A673 (cell line): ENCODE measurements at regions not wholly inside any gene's neighbourhood (a gene's known extent, or its start where the extent isn't known, plus 50 kb on each side); places are given as distances from the start of the nearest gene placed in this dataset.

Experiments used
- BruUV-seq: library from RNA; stranded (reverse); fragments of 400-500 nt; replicated peaks from 2 replicates; lab custom pipeline; 2021; lab: Mats Ljungman, UMichigan
- CTCF ChIA-PET: fragments of 300-600 bp; sonication (Branson Sonifier 250); formaldehyde crosslinking; loops from one replicate; lab custom pipeline; 2022; ENCODE audit warnings: antibody characterized with exemption; lab: Charles Lee
- POLR2A ChIA-PET: fragments of 300-600 bp; sonication (Branson Sonifier 250); formaldehyde crosslinking; loops from one replicate; lab custom pipeline; 2022; ENCODE audit warnings: antibody characterized with exemption; ENCODE audit not compliant: low non-redundant PET; lab: Charles Lee
- DNase-seq: peaks from one replicate; pipeline ENCODE4 v3.0.0-alpha.2; 2015; ENCODE audit warnings: low spot score
- H3K27ac ChIP-seq: fragments of 200-600 bp; sonication (generic); 2 replicates; pipeline ENCODE4 v1.5.1; 2016; ENCODE audit warnings: mixed run types, low read depth, mild to moderate bottlenecking, mixed read lengths, antibody characterized with exemption, low read length; ENCODE audit not compliant: poor library complexity, severe bottlenecking
- H3K27me3 ChIP-seq: fragments of 200-600 bp; sonication (generic); replicated peaks from 2 replicates; pipeline ENCODE4 v1.6.1; 2017; ENCODE audit warnings: mixed run types, low read depth, mild to moderate bottlenecking, mixed read lengths, antibody characterized with exemption, low read length; ENCODE audit not compliant: insufficient read depth, poor library complexity
- H3K36me3 ChIP-seq: fragments of 200-600 bp; sonication (generic); 2 replicates; pipeline ENCODE4 v1.6.1; 2016; ENCODE audit warnings: mixed run types, mild to moderate bottlenecking, mixed read lengths, antibody characterized with exemption, low read length; ENCODE audit not compliant: insufficient read depth, poor library complexity, severe bottlenecking
- H3K4me1 ChIP-seq: fragments of 200-600 bp; sonication (generic); 2 replicates; pipeline ENCODE4 v1.6.1; 2017; ENCODE audit warnings: mixed run types, mild to moderate bottlenecking, mixed read lengths, antibody characterized with exemption, low read length; ENCODE audit not compliant: insufficient read depth, poor library complexity, severe bottlenecking
- H3K4me3 ChIP-seq: fragments of 200-600 bp; sonication (generic); 2 replicates; pipeline ENCODE4 v1.5.1; 2016; ENCODE audit warnings: low read depth, mixed run types, mild to moderate bottlenecking, mixed read lengths, low read length; ENCODE audit not compliant: poor library complexity, severe bottlenecking
- H3K9me3 ChIP-seq: fragments of 200-600 bp; sonication (generic); 2 replicates; pipeline ENCODE4 v1.6.1; 2016; ENCODE audit warnings: mixed run types, low read depth, mild to moderate bottlenecking, mixed read lengths, antibody characterized with exemption, low read length; ENCODE audit not compliant: poor library complexity, severe bottlenecking
- CTCF ChIP-seq: fragments of 300-800, 200-600 bp; sonication (generic); conservative IDR thresholded peaks from 2 replicates; pipeline ENCODE4 v1.5.1; 2017; ENCODE audit warnings: low read depth, mild to moderate bottlenecking, antibody characterized with exemption, low read length, moderate library complexity, mixed read lengths
- EZH2 ChIP-seq: fragments of 200-600 bp; sonication (generic); IDR thresholded peaks from 2 replicates; pipeline ENCODE4 v1.6.1; 2017; ENCODE audit warnings: borderline replicate concordance, low read depth, mild to moderate bottlenecking, mixed read lengths, antibody characterized with exemption, low read length; ENCODE audit not compliant: poor library complexity, severe bottlenecking
- intact Hi-C: fragments of 100-400 bp; cut with micrococcal nuclease; formaldehyde crosslinking; loops from one replicate; pipeline ENCODE4 v1.10.0; 2022; ENCODE audit not compliant: unreplicated experiment

DNA sequence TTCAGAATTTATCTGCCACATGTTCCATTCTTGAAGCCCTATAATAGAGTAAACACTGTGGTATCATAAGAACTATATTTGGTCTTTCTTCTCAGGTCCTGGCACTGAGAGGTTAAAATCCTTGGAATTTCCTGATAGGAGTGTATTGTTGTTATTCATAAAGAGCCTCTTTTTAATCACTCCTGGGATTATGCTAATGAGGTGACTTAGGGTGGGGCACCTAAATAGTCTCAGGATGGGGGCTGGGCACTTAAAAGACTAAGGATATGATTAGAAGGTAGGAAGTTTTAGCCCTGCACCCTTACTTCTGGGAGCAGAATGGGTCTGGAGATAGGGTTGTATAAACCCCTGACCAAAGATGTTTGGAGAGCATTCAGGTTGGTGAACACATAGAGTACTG is 755.2 kb upstream of the TENM4 start:
- no TSS peak for BruUV-seq
- DNase-seq, result no peak
- POLR2A ChIA-PET, result no interaction called here
- H3K9me3 ChIP-seq, result no peaks in the 10 kb centered on the region
- no peak overlapping the region for H3K4me3 ChIP-seq
- H3K4me1 ChIP-seq, result no peaks in the 10 kb centered on the region
- H3K36me3 ChIP-seq, result no peaks in the 10 kb centered on the region
- no peaks in the 10 kb centered on the region for H3K27me3 ChIP-seq
- intact Hi-C loops, result no loop called here
- no peak overlapping the region for H3K27ac ChIP-seq
- CTCF ChIA-PET, result no interaction called here
- no peak for TF ChIP-seq CTCF
- no peak for TF ChIP-seq EZH2

DNA sequence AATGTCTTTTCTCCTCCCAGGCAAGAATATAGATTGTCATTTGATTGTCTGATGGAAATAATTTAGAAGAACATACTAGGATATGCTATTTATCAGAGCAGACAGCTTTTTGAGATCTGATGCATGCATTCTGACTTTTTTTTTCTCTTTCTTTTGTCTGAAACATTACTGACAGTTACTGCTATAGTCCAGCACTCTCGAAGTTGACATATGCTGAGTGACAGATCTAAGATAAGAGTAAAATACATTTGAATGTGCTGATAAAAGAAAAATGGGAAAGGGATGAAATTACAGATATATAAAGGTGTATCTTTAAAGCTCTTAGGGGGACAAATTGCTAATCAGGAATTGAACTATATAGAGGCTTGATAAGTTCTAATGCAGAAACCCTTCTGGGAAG is 753.8 kb upstream of the TENM4 start:
- Histone ChIP-seq H3K27me3 (no peaks in the 10 kb centered on the region), H3K4me3 (no peak overlapping the region), H3K27ac (no peak overlapping the region), H3K9me3 (no peaks in the 10 kb centered on the region), H3K4me1 (no peaks in the 10 kb centered on the region), H3K36me3 (no peaks in the 10 kb centered on the region)
- ChIA-PET CTCF (no interaction called here), POLR2A (no interaction called here)
- no TSS peak for BruUV-seq
- DNase-seq, result no peak
- TF ChIP-seq EZH2 (no peak), CTCF (no peak)
- intact Hi-C loops, result no loop called here

DNA sequence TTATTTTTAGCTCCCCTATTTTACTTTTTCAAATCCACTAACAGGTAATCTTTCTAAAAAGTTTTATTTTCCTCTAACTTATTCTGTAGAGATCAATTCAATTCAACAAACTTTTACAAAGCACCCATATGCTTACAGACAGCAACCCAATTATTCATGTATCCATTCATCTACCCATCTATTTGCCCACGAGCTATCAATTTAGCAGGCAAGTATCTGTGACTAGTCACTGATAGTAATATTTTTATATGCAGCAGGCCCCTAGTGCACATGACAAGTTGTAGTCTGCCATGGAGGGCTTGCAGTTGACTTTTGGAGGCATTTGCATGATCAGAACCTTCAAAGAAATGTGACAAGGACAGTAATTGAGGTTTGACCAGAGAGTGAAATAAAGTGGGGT is 753.2 kb upstream of the TENM4 start:
- TF ChIP-seq CTCF (no peak), EZH2 (no peak)
- no TSS peak for BruUV-seq
- CTCF ChIA-PET, result no interaction called here
- DNase-seq, result no peak
- no peak overlapping the region for H3K27ac ChIP-seq
- H3K4me1 ChIP-seq, result no peaks in the 10 kb centered on the region
- POLR2A ChIA-PET, result no interaction called here
- no peaks in the 10 kb centered on the region for H3K36me3 ChIP-seq
- intact Hi-C loops, result no loop called here
- no peak overlapping the region for H3K4me3 ChIP-seq
- no peaks in the 10 kb centered on the region for H3K9me3 ChIP-seq
- H3K27me3 ChIP-seq, result no peaks in the 10 kb centered on the region
